Choroid plexus epithelial cell (primary cell): ENCODE measurements at regions not wholly inside any gene's neighbourhood (a gene's known extent, or its start where the extent isn't known, plus 50 kb on each side); places are given as distances from the start of the nearest gene placed in this dataset.

Experiments used
- DNase-seq: peaks from one replicate; pipeline ENCODE4 v3.0.0-alpha.2; 2010; ENCODE audit warnings: low read depth
- H3K4me3 ChIP-seq: 2 replicates; pipeline ENCODE4 v1.5.1; 2011; ENCODE audit warnings: low read depth, mild to moderate bottlenecking, control low read depth, low read length, moderate library complexity
- TF ChIP-seq, protein P1 (sequence below): conservative IDR thresholded peaks from 2 replicates; pipeline ENCODE4 v1.5.1; 2011; ENCODE audit warnings: low read depth, mild to moderate bottlenecking, control low read depth, inconsistent platforms, low read length, moderate library complexity

DNA sequence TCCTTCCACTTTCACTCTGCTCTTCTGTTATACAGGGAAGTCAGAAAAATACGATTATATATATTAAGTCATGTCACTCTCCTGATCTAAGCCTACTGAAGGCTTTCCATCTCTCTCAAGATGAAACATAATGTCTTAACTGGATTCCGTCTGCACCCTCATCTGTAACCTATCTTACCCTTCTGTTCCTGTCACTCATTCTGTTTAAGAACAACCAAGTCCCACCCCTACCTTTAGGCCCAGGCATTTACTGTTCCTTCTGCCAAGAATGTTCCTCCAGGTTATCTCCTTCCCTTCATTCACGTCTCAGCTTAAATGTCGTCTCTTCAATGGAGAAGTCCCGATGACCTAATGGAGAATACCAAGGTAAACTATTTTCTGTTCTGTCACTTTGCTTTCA, 1802.4 kb downstream of the MRPL39 start:
- TF ChIP-seq, protein P1, sequence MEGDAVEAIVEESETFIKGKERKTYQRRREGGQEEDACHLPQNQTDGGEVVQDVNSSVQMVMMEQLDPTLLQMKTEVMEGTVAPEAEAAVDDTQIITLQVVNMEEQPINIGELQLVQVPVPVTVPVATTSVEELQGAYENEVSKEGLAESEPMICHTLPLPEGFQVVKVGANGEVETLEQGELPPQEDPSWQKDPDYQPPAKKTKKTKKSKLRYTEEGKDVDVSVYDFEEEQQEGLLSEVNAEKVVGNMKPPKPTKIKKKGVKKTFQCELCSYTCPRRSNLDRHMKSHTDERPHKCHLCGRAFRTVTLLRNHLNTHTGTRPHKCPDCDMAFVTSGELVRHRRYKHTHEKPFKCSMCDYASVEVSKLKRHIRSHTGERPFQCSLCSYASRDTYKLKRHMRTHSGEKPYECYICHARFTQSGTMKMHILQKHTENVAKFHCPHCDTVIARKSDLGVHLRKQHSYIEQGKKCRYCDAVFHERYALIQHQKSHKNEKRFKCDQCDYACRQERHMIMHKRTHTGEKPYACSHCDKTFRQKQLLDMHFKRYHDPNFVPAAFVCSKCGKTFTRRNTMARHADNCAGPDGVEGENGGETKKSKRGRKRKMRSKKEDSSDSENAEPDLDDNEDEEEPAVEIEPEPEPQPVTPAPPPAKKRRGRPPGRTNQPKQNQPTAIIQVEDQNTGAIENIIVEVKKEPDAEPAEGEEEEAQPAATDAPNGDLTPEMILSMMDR = no peak
- no peak for DNase-seq
- no peak overlapping the region for H3K4me3 ChIP-seq

DNA sequence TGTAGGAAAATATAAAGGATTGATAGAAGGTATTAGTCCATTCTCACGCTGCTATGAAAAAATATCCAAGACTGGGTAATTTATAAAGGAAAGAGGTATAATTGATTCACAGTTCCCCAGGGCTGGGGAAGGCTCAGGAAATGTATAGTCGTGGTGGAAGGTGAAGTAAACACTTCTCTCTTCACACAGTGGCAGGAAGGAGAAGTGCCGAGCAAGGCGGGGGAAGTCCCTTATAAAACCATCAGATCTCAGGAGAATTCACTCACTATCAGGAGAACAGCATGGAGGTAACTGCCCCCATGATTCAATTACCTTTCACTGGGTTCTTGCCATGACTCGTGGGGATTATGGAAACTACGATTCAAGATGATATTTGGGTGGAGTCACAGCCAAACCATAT, 1806.0 kb downstream of the MRPL39 start:
- TF ChIP-seq, protein P1 = no peak
- H3K4me3 ChIP-seq = no peak overlapping the region
- no peak for DNase-seq

DNA sequence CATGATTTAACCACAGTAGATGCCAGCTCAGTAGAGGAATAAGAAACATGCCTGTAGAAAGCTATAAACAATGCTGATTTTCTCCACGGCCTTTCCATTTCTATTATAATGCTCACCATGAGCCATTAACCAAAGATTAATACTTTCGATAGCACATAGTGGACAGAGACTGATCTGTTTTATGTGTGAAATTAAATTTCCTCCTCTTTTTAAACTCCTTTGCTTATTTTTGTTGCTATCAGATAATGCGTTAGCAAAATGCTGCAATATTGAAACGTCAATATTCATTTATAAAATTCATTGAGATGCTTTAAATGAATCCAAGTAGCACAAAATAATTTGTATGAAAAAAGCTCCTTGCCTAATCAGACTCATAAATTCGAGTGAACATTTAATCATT, 1807.9 kb downstream of the MRPL39 start:
- TF ChIP-seq, protein P1 = no peak
- H3K4me3 ChIP-seq = no peak overlapping the region
- no peak for DNase-seq

DNA sequence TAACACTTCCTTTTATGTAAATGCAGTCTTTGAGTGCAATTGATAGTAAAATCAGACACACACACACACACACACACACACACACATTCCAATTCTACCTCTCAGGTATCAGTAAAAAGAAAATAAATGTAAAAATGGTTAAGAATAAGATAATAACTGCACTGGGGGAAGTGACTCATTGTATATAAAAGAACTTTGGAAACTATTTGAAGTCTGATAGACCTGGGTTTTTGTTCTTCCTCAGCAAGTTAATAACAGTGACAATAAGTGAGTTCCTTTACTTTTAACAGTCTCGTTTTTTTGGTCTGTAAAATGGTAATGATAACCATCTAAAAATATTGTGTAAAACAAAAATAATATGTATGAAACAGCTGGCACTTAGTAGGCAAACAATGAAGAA, 1815.0 kb downstream of the MRPL39 start:
- no peak overlapping the region for H3K4me3 ChIP-seq
- TF ChIP-seq, protein P1 = no peak
- DNase-seq = no peak

DNA sequence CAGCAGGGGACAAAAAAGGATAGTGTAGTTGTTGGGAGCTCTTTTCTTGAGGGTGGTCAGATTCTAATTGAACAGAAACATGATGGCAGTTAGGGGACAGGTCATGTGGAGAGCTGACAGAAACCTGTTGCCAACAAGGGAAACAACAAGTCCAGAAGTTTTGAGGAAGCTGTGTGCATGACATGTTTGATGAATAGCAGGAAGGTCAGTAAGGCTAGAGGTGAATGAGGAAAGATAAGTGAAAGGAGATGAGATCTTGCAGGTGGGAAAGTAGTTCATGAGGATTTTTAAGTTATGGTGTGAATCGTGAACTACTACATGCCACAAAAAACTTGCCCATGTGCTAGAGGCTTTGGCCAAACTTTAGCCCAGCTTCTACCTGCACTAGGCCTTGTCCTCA, 1817.4 kb downstream of the MRPL39 start:
- H3K4me3 ChIP-seq = no peak overlapping the region
- no peak for DNase-seq
- TF ChIP-seq, protein P1 = no peak

DNA sequence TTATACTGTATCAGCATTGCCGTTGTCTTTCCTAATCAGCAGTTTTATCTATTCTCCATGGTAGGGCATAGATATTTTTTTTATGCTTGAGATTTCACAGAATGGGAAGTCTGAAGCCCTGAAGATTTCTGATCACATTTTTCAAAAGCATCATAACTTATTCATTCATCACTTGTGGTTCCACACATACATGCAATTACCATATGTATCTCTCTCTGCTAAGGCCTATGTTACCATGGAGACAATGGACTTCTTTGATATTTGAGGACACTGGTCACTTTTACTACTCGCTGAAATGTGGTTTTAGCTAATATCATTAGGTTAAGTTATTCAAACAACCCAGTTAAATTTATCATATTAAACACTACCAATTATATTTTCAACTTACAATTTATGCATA, 1827.0 kb downstream of the MRPL39 start:
- no peak for DNase-seq
- TF ChIP-seq, protein P1 = no peak
- H3K4me3 ChIP-seq = no peak overlapping the region

DNA sequence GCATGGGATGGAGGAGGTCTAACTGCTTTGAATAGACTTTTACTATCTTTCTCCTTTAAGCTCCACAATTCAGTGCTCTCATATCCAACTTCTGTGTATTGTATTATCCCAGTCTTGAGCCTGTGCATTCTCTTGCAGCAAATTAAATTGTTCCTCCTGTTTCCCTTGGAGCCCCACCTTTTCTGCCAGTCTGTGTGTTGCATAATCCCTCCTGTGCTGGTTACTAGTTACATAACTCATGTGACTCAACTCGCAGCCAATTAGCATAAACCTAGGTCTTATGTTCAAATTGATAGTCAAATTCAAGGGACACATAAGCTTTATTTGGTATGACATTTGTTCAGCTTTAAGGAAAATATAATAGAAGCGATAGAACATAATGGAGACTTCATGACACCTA, 1863.5 kb downstream of the MRPL39 start:
- TF ChIP-seq, protein P1 = no peak
- H3K4me3 ChIP-seq = no peak overlapping the region
- DNase-seq = no peak
